GM12878 (cell line): ENCODE measurements at regions not wholly inside any gene's neighbourhood (a gene's known extent, or its start where the extent isn't known, plus 50 kb on each side); places are given as distances from the start of the nearest gene placed in this dataset.

Experiments used
- ATAC-seq: fragments of 200-7000 bp; cut with Tn5 transposase; 3 replicates; pipeline ENCODE4 v1.9.1; 2020; ENCODE audit warnings: mild to moderate bottlenecking, moderate library complexity
- BruUV-seq: library from RNA; stranded (reverse); fragments of 400-500 nt; replicated peaks from 2 replicates; lab custom pipeline; 2021; lab: Mats Ljungman, UMichigan
- CTCF ChIA-PET: fragments of 300-600 bp; sonication (Branson Sonifier 250); formaldehyde crosslinking; extraction: SDS; loops from one replicate; lab custom pipeline; 2021; ENCODE audit warnings: inconsistent platforms; lab: Yijun Ruan, JAX
- POLR2A ChIA-PET: fragments of 350-600 bp; formaldehyde crosslinking; extraction: SDS; loops from one replicate; lab custom pipeline; 2021; ENCODE audit warnings: inconsistent platforms; lab: Charles Lee
- RAD21 ChIA-PET: fragments of 300-600 bp; sonication (Branson Sonifier 250); formaldehyde crosslinking; loops from one replicate; lab custom pipeline; 2023; ENCODE audit warnings: antibody characterized with exemption; ENCODE audit not compliant: unreplicated experiment; lab: Charles Lee
- SMC1A ChIA-PET: fragments of 300-600 bp; sonication (Branson Sonifier 250); formaldehyde crosslinking; loops from one replicate; lab custom pipeline; 2023; ENCODE audit not compliant: unreplicated experiment, uncharacterized antibody; lab: Charles Lee
- DNase-seq: peaks from one replicate; pipeline ENCODE4 v3.0.0-alpha.2; 2011; ENCODE audit warnings: low read depth, low spot score
- FAIRE-seq: peaks from 3 replicates; lab custom pipeline; 2011; peaks lifted over from hg19 to GRCh38; lab: Jason Lieb, UNC
- H2AFZ ChIP-seq: 2 replicates; pipeline ENCODE4 v1.6.0; 2011; ENCODE audit warnings: low read depth, low read length, control low read depth; ENCODE audit not compliant: control insufficient read depth
- H3K27ac ChIP-seq: 2 replicates; pipeline ENCODE4 v1.5.1; 2011; ENCODE audit warnings: control low read depth; ENCODE audit not compliant: control insufficient read depth, insufficient read depth
- H3K27me3 ChIP-seq, 2 experiments: replicated peaks in 1 of 2; 2 replicates each; pipeline versions ENCODE4 v1.6.0 to v1.6.1; 2011; ENCODE audit warnings: low read length in 1 of 2; ENCODE audit not compliant: control insufficient read depth in 2 of 2, insufficient read depth in 2 of 2
- H3K36me3 ChIP-seq, 2 experiments: 2 replicates each; pipeline ENCODE4 v1.5.1; 2011; ENCODE audit warnings: low read length in 1 of 2; ENCODE audit not compliant: control insufficient read depth in 2 of 2, insufficient read depth in 2 of 2
- H3K4me1 ChIP-seq: 2 replicates; pipeline ENCODE4 v1.6.1; 2011; ENCODE audit warnings: mild to moderate bottlenecking, low read length, moderate library complexity, mixed read lengths; ENCODE audit not compliant: control insufficient read depth, insufficient read depth
- H3K4me2 ChIP-seq: 2 replicates; pipeline ENCODE4 v1.6.0; 2011; ENCODE audit warnings: control low read depth; ENCODE audit not compliant: control insufficient read depth, insufficient read depth
- H3K4me3 ChIP-seq: fragments of 200-600 bp; sonication (generic); 2 replicates; pipeline ENCODE4 v1.5.1; 2016
- H3K79me2 ChIP-seq: 2 replicates; pipeline ENCODE4 v1.6.0; 2011; ENCODE audit warnings: low read length; ENCODE audit not compliant: control insufficient read depth, insufficient read depth
- H3K9ac ChIP-seq: 2 replicates; pipeline ENCODE4 v1.8.0; 2011; ENCODE audit warnings: low read length, control low read depth, mixed read lengths; ENCODE audit not compliant: control insufficient read depth, insufficient read depth
- H3K9me3 ChIP-seq: replicated peaks from 3 replicates; pipeline ENCODE4 v1.5.1; 2011; ENCODE audit warnings: mild to moderate bottlenecking, low read length; ENCODE audit not compliant: control insufficient read depth, insufficient read depth
- H4K20me1 ChIP-seq: 2 replicates; pipeline ENCODE4 v1.6.0; 2011; ENCODE audit not compliant: control insufficient read depth, insufficient read depth
- EP300 ChIP-seq, 2 experiments: fragments of 150-350 bp in 1 of 2; IDR thresholded peaks; 2 replicates each; pipeline ENCODE4 v1.6.1; 2011 to 2012; ENCODE audit warnings: low read depth in 2 of 2, low read length in 2 of 2, borderline replicate concordance in 1 of 2, improper control_type of control experiment in 1 of 2, inconsistent platforms in 1 of 2; ENCODE audit not compliant: control insufficient read depth in 1 of 2
- GABPA ChIP-seq: IDR thresholded peaks from 2 replicates; pipeline ENCODE4 v1.6.1; 2014; ENCODE audit warnings: antibody characterized with exemption, low read depth, mild to moderate bottlenecking, inconsistent platforms
- IRF5 ChIP-seq: fragments of 450-650 bp; IDR thresholded peaks from 2 replicates; pipeline ENCODE4 v1.6.1; 2017; ENCODE audit warnings: borderline replicate concordance
- POLR2AphosphoS5 ChIP-seq: IDR thresholded peaks from 2 replicates; pipeline ENCODE4 v1.6.1; 2011; ENCODE audit warnings: mild to moderate bottlenecking, low read length, inconsistent platforms
- RAD21 ChIP-seq: IDR thresholded peaks from 2 replicates; pipeline ENCODE4 v1.6.1; 2011; ENCODE audit warnings: mild to moderate bottlenecking, low read depth, low read length, moderate library complexity; ENCODE audit not compliant: insufficient read depth
- RBBP5 ChIP-seq: fragments of 200-600 bp; sonication (generic); conservative IDR thresholded peaks from 2 replicates; pipeline ENCODE4 v1.6.1; 2016
- in situ Hi-C: fragments of 300-500 bp; cut with MboI; formaldehyde crosslinking; loops from 9 replicates; pipeline ENCODE4 v1.14.3; 2018; ENCODE audit warnings: mixed read lengths
- intact Hi-C: fragments of 100-400 bp; cut with micrococcal nuclease; formaldehyde crosslinking; loops from one replicate; pipeline ENCODE4 v1.14.2; 2022; ENCODE audit not compliant: unreplicated experiment
- TF ChIP-seq, protein P1 (sequence below): fragments of 150-350 bp; IDR thresholded peaks from 2 replicates; pipeline ENCODE4 v1.6.1; 2014; ENCODE audit warnings: mild to moderate bottlenecking, low read depth, low read length

DNA sequence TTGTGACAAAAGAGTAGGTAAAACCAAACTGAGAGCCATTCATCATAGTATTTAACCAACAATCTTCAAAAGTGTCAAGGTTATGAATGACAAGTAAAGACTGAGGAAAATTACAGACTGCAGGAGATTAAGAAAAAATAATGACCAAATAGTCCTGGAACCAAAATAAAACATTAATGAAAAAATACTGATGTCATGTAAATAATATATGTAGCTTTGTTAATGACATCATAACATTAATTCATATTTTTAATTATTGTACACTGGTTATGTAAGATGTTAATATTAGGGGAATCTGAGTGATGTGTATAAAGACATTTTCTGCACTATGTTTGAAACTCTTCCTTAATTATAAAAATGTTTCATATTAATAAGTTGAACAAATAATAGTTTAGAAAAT lies 436.7 kb downstream of the CYLC2 start:
- DNase-seq, result no peak
- Histone ChIP-seq H3K9ac (no peak overlapping the region), H3K27ac (no peak overlapping the region), H4K20me1 (no peaks in the 10 kb centered on the region), H3K4me3 (no peak overlapping the region), H2AFZ (no peak overlapping the region), H3K4me1 (no peaks in the 10 kb centered on the region), H3K9me3 (no peaks in the 10 kb centered on the region), H3K79me2 (no peaks in the 10 kb centered on the region), H3K4me2 (no peak overlapping the region)
- BruUV-seq, result no TSS peak
- in situ Hi-C loops, result no loop called here
- FAIRE-seq, result no peak
- RAD21 ChIA-PET, result no interaction called here
- SMC1A ChIA-PET, result no interaction called here
- TF ChIP-seq POLR2AphosphoS5 (no peak), EP300 (IDR thresholded peaks at IDR 0.05; ENCODE audit: borderline replicate concordance in 1 of 2, control insufficient read depth in 1 of 2, low read depth in 2 of 2, low read length in 2 of 2) (no peak), RAD21 (no peak), GABPA (no peak), IRF5 (no peak), RBBP5 (no peak)
- TF ChIP-seq, protein P1, sequence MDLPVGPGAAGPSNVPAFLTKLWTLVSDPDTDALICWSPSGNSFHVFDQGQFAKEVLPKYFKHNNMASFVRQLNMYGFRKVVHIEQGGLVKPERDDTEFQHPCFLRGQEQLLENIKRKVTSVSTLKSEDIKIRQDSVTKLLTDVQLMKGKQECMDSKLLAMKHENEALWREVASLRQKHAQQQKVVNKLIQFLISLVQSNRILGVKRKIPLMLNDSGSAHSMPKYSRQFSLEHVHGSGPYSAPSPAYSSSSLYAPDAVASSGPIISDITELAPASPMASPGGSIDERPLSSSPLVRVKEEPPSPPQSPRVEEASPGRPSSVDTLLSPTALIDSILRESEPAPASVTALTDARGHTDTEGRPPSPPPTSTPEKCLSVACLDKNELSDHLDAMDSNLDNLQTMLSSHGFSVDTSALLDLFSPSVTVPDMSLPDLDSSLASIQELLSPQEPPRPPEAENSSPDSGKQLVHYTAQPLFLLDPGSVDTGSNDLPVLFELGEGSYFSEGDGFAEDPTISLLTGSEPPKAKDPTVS, result no peak
- TF ChIP-seq, all 136 proteins: peak for 0
- CTCF ChIA-PET, result no interaction called here
- ATAC-seq, result no peak
- POLR2A ChIA-PET, result no interaction called here
- no peaks in the 10 kb centered on the region for H3K27me3 ChIP-seq
- H3K36me3 ChIP-seq, result no peaks in the 10 kb centered on the region
- intact Hi-C loops, result no loop called here
